ENCODE measurements at regions not wholly inside any gene's neighbourhood (a gene's known extent, or its start where the extent isn't known, plus 50 kb on each side); places are given as distances from the start of the nearest gene placed in this dataset.

GRCh38 chr3:159417761-159418160, 570.9 kb upstream of the IL12A start:
- TF ChIP-seq CTCF (IDR thresholded peaks at IDR 0.05; ENCODE audit: insufficient read depth, low read length, poor library complexity, severe bottlenecking) (no peak), EZH2phosphoT487 (conservative IDR thresholded peaks at IDR 0.05; ENCODE audit: low read length) (no peak)

All from SU-DHL-6 (cell line).